Limb (tissue), 2 donors: ENCODE measurements at regions not wholly inside any gene's neighbourhood (a gene's known extent, or its start where the extent isn't known, plus 50 kb on each side); places are given as distances from the start of the nearest gene placed in this dataset.
"Not testable (repeated sequence)": the region's sequence is repeated elsewhere in the genome, so short reads cannot be mapped to it uniquely, and the experiment has no call there.

Experiments
- DNase-seq, 2 donors: peaks; one replicate each; pipeline ENCODE4 v3.0.0-alpha.2; 2016; ENCODE audit errors: extremely low spot score in 2 of 2

DNA sequence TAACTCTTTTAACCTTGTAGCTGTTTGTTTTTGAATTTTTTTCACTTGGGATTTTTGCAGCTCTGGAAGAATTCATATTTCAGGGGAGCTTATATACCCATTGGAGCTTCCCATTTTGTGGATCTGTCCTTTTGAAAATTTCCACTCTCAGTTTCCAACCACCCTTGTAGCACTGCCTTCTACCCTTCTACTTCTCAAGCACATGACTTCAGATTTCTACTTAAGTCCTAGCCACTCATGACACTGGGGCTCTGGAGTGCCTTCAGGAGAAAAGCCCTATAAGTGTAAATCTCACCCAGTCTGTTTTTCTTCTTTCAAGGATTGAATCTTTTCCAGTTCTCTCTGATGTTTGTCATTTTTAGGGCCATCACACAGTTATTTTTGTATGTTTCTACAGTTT is 283.7 kb upstream of the KCNH7 start:
- DNase-seq: no peak

DNA sequence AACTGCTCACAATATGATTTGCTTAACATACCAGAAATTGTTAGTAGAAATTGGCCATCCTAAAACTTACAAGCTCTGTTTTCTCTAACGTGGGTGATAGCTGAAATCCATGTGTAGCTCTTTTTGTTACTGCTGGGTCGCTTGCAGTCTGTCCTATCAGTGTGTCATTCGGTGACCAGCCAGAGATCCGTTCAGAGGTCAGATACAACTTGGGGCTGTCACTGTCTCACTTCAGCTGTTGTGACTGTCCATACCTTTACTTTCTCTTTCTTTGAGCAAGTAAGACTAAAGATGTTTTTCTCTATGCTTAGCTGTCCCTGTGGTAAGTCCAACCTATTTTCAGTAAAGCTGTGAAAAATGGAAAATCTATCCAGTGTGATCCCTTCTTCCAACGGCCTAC is 282.9 kb upstream of the KCNH7 start:
- no peak for DNase-seq

DNA sequence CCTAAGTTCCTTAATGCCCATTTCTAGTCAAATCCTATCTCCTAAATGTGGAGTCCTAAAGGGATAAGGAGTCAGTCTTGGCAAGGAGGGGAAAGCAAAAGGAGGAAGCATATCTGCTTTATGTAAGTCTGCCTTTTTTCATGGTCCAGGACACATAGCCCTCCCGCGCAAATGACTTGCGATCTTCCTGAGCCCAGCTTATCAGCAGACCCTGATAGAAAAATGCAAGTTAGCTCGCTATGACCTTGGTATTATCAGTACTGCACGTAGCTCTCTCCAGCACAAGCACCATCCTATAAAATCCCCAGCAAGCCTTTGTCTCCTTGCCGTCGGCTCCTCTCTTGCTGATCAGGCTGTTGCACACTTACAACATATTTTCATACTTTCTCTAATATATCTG is 281.4 kb upstream of the KCNH7 start:
- DNase-seq: no peak

DNA sequence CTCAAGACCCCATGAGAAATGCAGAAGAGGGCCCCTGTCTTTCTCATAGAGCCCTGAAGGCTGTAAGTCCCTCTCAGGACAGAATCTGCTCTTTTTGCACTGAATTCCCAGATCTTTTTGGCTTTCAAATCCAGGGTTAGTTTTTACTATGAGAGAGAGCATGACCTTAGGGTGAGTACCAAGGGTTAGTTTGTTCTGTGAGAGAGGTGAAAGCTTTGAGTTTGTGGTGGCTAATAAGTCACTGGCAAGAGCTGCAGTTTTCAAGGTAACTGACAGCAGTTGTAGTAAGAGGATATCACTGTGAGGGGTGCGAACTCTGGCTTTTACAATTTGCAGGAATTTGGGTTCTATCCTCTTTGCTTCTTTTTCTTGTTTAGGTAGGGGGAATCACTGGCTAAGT is 248.4 kb upstream of the KCNH7 start:
- DNase-seq: no peak

DNA sequence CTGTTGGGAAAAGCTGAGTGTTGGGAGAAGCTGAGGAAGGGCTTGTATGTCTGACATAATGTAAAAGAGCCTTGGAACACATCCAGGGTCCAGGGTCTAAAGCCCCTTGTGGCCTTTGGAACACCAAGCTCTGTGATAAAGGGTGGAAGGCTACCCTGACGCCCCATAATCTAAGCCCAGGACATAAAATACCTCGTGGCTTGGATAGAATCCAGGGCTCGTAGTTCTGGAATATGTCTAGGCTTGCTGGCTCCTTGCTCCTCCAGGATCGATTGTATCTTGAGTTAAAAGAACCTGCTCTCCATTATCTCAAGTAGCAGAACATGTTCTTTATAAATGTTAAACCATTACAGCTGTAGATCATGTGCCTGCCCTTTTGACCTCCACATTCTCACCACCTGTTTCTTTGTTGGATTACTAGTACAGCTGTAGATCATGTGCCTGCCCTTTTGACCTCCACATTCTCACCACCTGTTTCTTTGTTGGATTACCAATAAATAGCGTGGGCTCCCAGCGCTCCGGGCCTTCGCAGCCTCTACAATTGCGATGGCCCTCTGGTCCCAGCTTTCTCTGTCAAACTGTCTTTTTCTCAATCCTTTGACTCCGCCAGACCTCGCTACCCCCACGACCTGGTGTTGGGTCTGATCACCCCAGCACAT is 246.9 kb upstream of the KCNH7 start:
- not testable (repeated sequence) for DNase-seq

DNA sequence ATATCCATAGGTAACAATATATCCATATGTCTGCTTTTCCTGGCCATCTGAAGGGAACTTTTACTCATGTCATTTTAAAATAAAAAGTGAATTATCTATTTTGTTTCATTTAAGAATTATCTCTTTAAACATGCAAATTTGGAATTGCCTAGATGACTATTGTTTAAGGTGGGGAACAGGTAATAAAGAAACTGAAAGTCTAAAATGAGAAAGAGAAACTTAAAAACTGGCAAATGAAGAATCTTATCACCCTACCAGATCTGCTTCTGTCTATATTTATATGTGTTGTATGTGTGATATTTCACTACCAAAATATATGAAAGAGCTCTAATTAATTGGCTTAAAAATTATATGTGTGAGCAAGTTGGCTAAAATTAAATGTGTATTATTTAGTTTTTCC is 243.2 kb upstream of the KCNH7 start:
- DNase-seq: no peak

DNA sequence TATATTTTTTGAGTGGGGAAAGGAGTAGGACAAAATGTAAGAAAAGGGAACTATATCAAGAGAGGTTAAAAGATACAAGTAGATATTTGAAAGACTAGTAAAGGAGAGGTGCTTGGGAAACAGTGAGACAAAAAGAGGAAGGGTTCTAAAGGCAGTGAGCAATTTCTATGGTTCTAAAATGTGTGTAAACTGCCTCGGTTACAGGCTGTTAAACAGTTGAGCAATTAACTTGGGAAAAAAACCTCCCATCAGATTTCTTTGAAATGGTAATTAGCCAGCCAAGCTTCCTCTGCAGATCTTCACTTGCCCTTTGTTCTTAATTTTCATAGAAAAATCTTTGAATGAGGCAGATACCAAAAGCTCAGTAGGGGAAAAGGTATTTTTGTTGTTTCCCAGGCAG is 238.7 kb upstream of the KCNH7 start:
- DNase-seq: no peak

DNA sequence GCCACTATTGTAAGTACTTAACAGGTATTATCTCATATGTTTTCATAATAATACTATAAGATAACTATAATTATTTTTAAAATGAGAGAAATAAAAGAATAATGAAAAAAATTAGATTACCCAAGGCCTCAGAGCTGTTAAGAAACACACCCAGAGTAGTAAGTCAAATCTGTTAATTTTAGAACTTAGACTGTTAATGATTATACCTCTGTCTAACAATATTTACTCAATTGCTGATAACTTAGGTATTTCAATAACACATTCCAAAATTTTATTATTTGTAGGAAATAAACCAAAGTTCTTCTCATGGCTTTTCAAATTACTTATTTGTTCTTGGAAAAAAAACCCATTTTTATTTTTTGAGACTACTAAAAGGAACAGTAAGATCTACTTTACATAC is 227.5 kb upstream of the KCNH7 start:
- DNase-seq: no peak

DNA sequence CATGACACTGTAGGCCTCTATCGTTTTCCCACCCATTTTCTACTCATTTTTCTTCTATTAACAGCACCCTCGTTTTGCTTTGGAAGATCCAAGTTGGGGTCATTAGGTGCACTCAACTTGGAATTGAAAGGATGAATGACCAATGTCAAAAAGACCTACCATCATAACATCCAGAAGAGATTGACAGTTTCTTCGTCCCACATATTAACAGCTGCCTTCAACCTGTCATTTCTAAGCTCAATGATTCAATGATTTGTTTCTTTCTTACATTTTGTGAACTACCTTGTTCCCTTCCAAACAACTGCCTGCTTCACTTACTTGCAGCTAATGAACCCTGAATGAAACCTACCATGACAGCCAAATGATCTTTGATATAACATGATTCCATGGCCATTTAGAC is 224.0 kb upstream of the KCNH7 start:
- DNase-seq: no peak

DNA sequence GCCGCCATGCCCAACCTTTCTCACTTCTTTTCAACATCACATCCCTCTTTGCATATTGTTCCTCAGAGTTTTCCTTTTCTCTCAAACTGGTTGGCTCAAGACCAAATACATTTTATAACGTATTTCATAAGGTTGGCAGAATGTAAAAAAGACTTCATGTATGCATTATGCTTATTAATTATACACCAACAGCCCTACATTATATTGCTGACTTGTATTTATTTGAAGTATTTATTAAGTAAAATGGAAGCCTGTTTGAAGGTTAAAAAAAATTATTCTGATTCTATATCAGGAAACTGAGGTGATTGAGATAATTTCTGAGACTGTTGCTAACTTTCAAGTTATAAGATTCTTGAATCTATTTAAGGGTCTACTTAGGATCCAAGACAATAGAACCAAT is 208.0 kb upstream of the KCNH7 start:
- DNase-seq: no peak

DNA sequence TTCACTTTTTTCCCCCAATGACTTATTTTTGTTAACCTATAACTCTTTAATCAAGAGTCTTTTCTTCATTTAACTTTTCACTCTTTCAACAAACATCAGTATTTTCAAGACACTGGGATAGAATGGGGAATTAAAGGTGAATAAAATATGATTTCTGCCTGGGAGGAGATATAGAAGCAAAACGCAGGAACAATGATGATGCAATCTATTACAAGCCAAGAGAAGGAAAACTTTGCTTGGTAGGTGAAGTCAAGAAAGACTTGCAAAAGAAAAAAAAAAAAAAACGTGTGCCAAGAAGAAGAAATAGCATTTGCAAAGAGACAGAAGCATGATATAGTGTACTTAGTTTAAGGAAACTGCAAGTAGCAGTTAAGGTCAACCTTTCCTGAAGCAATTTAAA is 207.3 kb upstream of the KCNH7 start:
- no peak for DNase-seq

DNA sequence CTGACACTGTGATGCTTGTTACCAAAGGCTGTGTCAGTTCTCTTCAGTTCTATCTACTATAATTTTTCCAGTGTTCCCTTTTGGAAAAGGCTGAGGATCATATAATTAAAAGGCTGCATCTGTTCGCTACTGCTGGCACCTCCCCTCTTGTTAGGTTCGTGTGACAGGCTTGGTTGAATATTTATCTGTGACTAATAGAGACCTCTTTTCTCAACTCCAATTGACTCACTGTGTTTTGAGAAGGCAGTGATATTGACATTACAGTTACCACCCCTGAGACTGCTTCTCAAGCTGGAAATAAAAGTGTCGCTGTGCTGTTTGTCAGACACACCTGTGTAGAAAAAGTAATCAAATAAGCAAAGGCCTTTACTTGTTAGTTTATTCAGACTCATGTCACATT is 205.5 kb upstream of the KCNH7 start:
- no peak for DNase-seq

DNA sequence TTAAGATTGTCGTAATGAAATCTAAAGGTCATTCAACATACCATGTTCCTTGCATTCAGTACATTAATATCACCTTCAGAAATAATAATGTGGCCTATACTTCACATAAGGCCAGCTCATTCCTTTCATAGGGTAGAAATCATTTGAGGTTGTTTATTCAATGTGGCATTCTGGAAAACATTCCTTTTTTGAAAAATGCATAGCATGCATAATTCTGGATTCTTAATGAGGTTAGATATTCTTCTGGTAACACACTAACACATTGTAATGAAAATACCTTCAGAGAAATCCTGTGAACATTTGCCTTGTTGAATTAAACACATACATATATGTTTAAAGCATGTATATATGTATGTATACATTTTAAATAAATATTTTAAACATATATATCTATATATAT is 204.6 kb upstream of the KCNH7 start:
- DNase-seq: no peak

DNA sequence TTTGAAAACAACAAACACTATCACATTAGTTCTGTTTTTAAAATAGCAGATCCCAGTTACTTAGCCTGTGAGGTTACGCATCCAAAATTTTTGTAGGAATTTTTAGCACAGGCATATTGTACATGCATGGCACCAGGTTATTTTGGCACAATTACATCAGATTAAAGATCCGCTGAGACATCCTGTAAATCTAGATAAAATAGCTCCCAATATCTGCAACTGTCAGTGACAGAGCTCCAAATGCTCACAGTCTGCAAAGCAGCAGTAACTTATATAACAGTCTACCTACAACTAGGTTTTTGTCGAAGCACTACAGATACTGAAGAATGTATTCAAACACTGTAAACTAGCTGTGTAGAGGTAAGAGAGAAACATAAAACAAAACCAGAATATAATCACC is 200.7 kb upstream of the KCNH7 start:
- DNase-seq: no peak

DNA sequence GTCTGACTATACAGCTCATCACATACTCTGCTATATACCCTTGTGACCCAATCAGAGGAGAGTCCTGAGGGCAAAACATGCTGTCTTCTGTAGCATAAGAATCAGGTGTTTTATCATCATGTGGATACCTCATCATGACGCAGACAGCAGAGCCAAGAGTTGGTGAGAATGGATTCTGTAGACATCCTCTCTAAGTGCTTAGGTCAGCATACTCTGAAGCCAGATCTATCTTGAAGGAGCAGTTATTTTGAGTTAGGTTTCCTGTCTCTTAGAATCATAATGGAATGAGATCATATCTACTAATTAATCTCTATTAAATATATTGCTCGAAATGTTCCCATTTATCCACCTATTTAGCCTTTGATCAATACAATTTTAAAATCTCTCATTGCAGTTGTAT is 190.2 kb upstream of the KCNH7 start:
- no peak for DNase-seq

DNA sequence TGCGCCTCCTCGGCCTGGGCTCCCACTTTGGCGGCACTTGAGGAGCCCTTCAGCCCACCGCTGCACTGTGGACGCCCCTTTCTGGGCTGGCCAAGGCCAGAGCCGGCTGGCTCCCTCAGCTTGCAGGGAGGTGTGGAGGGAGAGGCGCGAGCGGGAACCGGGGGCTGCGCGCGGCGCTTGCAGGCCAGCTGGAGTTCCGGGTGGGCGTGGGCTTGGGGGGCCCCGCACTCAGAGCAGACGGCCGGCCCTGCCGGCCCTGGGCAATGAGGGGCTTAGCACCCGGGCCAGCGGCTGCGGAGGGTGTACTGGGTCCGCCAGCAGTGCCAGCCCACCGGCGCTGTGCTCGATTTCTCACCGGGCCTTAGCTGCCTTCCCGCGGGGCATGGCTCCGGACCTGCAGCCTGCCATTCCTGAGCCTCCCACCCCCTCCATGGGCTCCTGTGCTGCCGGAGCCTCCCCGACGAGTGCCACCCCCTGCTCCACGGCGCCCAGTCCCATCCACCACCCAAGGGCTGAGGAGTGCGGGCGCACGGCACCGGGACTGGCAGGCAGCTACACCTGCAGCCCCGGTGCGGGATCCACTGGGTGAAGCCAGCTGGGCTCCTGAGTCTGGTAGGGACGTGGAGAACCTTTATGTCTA is 187.7 kb upstream of the KCNH7 start:
- DNase-seq: not testable (repeated sequence)

DNA sequence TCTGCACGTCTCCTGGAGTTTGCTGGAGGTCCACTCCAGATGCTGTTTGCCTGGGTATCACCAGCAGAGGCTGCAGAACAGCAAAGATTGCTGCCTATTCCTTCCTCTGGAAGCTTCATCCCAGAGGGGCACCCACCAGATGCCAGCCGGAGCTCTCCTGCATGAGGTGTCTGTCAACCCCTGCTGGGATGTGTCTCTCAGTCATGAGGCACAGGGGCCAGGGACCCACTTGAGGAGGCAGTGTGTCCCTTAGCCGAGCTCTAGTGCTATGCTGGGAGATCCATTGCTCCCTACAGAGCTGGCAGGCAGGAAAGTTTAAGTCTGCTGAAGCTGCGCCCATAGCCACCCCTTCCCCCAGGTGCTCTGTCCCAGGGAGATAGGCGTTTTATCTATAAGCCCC is 178.3 kb upstream of the KCNH7 start:
- DNase-seq: not testable (repeated sequence)

DNA sequence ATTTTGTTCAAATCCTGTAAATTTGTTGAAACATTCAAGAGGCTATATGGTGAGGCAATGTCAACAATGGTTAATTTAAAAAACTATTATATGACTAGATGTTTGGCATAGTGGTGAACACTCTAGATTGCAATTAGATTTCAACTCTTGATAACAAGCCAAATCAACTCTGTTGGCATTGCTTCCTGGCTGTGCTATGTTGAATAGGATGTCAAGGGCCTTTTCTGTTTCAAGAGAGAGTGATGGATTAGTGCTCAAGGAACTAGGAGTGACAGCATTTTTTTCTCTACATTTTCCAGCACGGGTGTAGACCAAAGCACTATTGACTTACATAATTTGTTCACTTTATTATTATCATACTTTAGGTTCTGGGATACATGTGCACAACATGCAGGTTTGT is 172.4 kb upstream of the KCNH7 start:
- DNase-seq: no peak

DNA sequence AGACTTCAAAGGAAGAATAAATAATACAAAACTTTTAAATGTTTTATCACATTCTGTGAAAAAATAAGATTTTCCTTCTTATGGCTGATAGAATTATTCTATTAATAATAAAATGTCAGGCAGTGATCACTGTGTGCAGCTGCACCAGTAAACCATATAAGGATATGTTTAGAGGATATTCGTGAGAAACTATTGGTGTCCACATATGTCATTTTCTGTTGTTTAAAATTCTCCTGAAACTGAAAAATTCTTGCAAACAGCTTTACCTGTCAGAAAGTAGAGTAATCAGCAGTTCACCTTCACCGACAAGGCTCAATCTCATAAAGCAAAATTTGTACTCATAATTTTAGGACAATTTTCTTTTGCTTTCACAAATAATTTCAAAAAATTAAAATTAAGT is 170.1 kb upstream of the KCNH7 start:
- no peak for DNase-seq

DNA sequence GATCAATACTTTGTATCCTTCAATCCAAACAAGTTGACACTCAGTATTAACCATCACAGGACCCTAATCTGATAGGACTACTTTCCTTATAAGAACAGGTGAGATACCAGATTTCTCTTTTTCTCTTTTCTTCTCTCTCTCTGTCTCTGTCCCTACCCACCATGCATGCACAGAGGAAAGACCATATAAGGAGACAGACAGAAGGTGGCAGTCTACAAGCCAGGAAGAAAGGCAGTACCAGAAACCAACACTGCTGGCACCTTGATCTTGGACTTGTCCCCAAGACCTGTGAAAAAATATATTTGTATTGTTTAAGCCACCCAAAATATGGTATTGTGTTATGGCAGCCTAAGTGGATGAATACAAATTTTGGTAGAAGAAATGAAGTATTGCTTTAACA is 156.2 kb upstream of the KCNH7 start:
- DNase-seq: no peak

DNA sequence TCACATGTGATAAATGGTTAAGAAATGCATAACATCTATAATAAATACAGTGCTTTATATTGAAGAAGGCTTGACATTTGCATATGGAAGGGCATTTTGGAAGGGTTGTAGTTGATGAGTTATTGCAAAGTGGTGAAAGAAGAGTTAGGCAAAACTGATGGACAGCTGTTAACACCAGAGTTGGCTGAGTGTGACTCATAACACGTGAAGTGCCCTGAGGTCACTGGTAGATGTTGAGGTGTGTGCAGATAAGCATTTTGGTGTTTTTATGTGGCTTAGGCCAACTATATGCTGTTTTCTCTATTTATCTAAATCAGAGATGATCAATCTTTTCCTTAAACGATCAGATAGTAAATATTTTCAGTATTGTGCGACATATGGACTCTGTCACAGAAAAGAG is 154.3 kb upstream of the KCNH7 start:
- no peak for DNase-seq

DNA sequence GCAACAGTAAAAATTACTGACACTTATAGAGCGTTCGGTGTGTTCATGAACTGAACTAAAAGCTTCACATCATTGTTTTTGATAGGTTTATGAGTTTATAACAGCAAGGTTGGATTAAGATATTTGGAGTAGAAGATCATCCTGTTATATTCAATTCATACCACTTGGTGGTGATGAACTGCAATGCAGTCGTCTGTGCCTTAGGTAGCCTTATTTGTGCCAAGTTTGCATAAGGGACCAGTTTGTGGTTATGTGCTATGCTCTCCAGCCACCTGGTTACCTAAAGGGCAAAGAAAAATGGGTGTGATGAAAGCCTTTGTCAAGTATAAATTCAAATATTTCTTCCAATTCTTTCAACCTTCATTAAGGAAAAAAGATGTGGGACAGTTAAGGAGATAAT is 150.9 kb upstream of the KCNH7 start:
- DNase-seq: no peak

DNA sequence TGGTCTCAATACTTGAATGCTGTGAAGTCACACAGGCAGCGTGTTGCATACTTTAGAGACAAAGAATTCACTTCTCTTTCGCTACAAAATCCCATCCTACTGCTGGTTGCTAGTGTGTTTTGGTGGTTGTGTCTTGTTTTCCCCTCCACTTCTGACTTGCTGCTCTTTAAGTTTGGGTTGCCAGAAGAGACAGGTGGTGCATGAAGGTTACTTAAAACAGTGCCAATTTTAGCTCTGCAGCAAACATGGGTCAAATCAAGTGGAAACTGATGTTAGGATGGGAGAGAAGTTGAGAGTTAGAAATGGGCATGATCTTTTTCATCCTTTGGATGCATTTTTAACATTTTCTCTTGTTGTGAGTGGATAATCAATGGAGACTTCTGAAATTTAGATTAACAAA is 136.2 kb upstream of the KCNH7 start:
- no peak for DNase-seq

DNA sequence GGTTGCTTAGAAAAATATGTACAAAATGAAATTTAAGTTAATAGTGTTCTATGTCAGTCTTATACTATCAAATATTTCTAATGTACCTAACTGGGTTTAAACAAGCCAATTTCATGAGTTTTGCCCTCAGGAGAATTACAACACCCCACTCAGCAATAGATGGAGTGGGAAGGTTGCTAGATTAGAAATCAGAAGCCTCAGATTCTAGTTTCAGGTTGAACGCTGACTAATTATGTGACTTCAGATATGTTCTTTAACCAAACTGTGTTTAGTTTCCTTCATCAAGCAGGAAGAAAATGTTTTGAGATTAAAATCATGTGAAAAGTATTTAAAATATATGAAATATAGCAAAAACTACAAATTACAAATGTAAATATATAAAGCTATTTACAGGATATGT is 133.8 kb upstream of the KCNH7 start:
- no peak for DNase-seq
